ENCODE measurements at regions not wholly inside any gene's neighbourhood (a gene's known extent, or its start where the extent isn't known, plus 50 kb on each side); places are given as distances from the start of the nearest gene placed in this dataset.
"Not testable (repeated sequence)": the region's sequence is repeated elsewhere in the genome, so short reads cannot be mapped to it uniquely, and the experiment has no call there.

DNA sequence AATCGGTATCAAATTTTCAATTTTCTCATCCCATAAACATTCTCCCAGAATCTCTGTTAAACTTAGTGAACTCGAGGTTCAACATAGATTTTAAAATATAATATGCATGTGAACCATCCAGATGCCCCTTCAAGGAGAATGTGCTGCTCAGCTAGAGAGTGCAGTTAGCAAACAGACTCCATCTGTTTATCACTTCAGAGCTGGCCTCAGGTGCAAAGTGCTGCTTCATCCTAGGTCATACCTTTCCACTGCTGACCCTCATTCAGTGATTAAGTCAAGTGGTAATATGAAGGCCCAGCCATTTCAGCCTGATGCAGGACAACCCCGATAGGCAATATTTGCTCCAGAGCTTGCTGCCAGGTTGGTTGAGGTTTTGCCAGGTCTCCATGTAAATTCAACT is 339.0 kb upstream of the POU5F2 start:
- POLR2A ChIA-PET: no interaction called here
- TF ChIP-seq, protein P1, sequence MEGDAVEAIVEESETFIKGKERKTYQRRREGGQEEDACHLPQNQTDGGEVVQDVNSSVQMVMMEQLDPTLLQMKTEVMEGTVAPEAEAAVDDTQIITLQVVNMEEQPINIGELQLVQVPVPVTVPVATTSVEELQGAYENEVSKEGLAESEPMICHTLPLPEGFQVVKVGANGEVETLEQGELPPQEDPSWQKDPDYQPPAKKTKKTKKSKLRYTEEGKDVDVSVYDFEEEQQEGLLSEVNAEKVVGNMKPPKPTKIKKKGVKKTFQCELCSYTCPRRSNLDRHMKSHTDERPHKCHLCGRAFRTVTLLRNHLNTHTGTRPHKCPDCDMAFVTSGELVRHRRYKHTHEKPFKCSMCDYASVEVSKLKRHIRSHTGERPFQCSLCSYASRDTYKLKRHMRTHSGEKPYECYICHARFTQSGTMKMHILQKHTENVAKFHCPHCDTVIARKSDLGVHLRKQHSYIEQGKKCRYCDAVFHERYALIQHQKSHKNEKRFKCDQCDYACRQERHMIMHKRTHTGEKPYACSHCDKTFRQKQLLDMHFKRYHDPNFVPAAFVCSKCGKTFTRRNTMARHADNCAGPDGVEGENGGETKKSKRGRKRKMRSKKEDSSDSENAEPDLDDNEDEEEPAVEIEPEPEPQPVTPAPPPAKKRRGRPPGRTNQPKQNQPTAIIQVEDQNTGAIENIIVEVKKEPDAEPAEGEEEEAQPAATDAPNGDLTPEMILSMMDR (IDR thresholded peaks at IDR 0.05; ENCODE audit: control extremely low read depth, extremely low read depth, low read depth, missing control alignments): no peak
- DNase-seq (ENCODE audit: extremely low spot score): no peak
- CTCF ChIA-PET: interaction anchor here (1.1 kb wide), 1 partner anchor 18 kb away, joined by 3 read pairs; no protein-coding TSS in a partner anchor

DNA sequence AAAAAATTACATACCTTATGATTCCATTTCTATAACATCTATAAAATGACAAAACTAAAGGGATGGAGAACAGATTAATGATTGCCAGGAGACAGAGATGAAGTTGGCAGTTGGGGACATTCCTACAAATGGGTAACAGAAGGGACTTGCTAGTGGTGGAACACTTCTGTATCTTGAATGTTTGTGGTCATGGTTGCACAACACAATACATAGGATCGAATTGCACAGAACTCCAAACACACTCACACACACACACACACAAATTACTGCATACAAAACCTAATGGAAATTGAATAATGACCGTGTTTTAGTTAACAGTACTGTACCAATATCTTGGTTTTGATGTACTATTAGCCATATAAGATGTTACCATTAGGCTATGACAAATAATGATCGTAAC is 330.7 kb upstream of the POU5F2 start:
- CTCF ChIA-PET: no interaction called here
- TF ChIP-seq, protein P1 (IDR thresholded peaks at IDR 0.05; ENCODE audit: control extremely low read depth, extremely low read depth, low read depth, missing control alignments): no peak
- DNase-seq (ENCODE audit: extremely low spot score): no peak
- POLR2A ChIA-PET: no interaction called here

DNA sequence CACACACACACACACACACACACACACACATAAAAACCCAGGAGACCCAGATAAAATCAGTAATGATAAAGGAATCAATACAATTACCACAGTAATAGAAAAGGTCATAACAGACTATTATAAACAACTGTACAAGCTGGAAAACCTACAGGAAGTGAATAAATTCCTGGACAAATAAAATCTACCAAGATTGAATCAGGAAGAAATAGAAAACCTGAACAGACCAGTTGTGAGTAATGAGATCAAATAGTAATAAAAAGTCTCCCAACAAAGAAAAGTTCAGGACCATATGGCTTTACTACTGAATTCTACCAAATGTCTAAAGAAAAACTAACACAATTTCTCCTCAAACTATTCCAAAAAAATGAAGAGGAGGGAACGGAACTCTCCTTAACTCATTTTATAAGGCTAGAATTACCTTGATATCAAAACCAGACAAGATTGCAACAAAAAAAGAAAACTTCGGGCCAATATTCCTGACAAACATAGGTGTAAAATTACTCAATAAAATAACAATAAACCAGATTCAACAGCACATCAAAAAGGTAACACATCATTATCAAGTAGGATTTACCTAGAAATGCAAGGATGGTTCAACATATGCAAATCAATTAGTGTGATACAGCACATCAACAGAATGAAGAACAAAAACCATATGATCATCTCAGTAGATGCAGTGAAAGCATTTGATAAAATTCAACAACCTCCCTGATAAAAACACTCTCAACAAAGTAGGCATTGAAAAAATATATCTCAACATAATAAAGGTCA is 325.2 kb upstream of the POU5F2 start:
- POLR2A ChIA-PET: no interaction called here
- CTCF ChIA-PET: interaction anchor here (1.2 to 1.7 kb wide), 2 partner anchors 8 to 41 kb away, joined by 3 to 4 read pairs; no protein-coding TSS in a partner anchor
- TF ChIP-seq, protein P1 (IDR thresholded peaks at IDR 0.05; ENCODE audit: control extremely low read depth, extremely low read depth, low read depth, missing control alignments): no peak
- DNase-seq (ENCODE audit: extremely low spot score): no peak

DNA sequence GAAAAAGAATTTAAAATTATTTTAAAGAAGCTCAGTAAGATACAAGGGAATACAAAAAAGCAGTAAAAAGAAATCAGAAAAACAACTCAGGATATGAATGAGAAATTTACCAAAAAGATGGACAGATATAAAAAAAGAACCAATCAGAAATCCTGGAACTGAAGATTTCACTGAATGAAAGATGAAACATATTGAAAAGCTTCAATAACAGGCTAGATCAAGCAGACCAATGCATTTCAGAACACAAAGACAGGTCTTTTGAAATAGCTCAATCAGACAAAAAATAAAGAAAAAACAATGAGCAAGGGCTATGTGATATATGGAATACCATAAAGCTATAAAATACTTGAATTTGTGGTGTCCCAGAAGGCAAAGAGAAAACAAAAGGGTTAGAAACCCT is 322.6 kb upstream of the POU5F2 start:
- ChIA-PET CTCF (no interaction called here), POLR2A (no interaction called here)
- DNase-seq (ENCODE audit: extremely low spot score): no peak
- TF ChIP-seq, protein P1 (IDR thresholded peaks at IDR 0.05; ENCODE audit: control extremely low read depth, extremely low read depth, low read depth, missing control alignments): no peak

DNA sequence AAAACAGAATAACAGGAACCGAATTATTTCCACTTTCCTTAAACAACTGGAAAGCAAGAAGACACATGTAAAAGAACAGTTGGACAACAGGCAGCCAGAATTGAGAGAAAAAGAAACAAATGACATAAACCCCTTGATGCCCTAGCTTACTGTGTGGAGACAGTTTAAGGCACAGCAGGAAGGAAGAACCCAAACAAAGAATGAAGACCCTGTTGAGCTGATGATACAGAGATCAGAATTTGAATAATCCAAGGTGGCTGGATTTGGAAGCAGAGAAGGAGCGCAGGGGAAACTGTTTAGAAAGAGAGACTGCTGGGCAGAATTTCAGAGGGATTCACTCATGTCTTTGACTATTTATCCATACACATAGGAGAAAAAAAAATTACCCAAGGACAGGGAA is 316.3 kb upstream of the POU5F2 start:
- TF ChIP-seq, protein P1 (IDR thresholded peaks at IDR 0.05; ENCODE audit: control extremely low read depth, extremely low read depth, low read depth, missing control alignments): no peak
- no peak for DNase-seq (ENCODE audit: extremely low spot score)
- ChIA-PET CTCF (interaction anchor here (1.0 to 1.1 kb wide), 2 partner anchors 10 to 29 kb away, joined by 3 to 4 read pairs; no protein-coding TSS in a partner anchor), POLR2A (no interaction called here)

DNA sequence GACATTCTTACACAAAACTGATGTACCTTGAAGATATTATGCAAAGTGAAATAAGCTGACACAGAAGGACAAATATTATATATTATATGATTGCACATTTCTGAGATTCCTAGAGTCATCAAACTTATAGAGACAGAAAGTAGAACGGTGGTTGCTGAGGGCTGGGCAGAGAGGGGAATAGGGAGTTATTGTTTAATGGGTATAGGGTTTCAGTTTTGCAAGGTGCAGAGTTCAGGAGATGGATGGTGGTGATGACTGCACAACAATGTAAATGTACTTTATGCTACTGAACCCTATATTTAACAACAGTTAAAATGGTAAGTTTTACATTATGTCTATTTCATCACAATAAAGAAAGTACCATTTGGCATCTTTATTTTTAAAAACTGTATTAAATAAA is 315.8 kb upstream of the POU5F2 start:
- CTCF ChIA-PET: interaction anchor here (1.1 kb wide), 1 partner anchor 30 kb away, joined by 3 read pairs; no protein-coding TSS in a partner anchor
- POLR2A ChIA-PET: no interaction called here
- no peak for DNase-seq (ENCODE audit: extremely low spot score)
- TF ChIP-seq, protein P1 (IDR thresholded peaks at IDR 0.05; ENCODE audit: control extremely low read depth, extremely low read depth, low read depth, missing control alignments): no peak

DNA sequence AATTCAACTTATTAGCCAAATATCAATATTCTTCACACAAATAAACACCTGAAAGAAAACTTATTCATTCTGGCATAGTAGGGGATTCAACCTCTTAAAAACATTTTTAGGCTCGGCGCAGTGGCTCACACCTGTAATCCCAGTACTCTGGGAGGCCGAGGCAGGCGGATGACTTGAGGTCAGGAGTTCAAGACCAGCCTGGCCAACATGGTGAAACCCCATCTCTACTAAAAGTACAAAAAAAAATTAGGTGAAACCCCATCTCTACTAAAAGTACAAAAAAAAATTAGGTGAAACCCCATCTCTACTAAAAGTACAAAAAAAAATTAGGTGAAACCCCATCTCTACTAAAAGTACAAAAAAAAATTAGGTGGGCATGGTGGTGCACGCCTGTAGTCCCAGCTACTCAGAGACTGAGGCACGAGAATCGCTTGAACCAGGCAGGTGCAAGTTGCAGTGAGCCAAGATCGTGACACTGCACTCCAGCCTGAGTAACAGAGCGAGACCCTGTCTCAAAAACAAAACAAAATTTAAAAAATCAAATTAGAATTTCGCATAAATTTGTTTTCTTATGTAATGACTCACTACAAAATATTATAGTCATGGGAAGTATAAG is 308.0 kb upstream of the POU5F2 start:
- POLR2A ChIA-PET; DNase-seq (ENCODE audit: extremely low spot score); CTCF ChIA-PET: not testable (repeated sequence)
